ENCODE measurements at regions not wholly inside any gene's neighbourhood (a gene's known extent, or its start where the extent isn't known, plus 50 kb on each side); places are given as distances from the start of the nearest gene placed in this dataset.

DNA sequence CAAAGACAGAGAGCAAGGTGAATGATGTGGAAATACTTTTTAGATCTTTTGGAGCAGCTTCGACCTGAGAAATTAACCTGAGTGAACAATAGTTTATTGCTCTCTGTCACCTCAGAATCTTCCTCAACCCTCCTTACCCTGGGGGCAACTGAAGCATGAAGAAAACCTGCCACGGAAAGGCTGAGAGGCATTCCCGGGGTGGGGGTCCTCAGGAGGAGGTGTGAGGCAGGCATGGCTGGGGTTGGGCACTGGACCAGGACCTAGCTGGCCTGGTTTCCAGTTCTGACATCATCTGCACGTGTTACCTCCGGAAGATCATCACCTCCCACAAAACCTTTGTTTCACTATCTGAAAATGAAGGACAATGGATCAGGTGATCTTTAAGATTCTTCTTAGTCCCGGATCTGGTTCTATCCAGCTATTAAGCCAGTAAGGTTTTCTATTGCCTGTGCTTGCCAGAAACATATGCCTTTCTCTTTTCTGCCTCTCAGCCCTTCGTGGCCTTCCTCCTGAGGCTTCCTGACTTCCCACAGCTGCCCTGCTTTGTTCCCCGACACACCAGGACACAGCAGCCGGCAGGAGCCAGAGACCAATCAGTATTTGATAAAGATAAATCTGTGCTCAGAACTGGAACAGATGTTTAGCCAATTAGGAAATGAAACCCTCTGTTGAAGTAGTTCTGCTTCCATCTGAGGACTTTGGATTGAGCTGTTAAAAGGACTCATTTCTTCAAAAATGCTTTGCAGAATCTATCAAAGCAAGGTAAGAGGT is 232.5 kb downstream of the TDRD15 start:
- TF ChIP-seq, protein P1, sequence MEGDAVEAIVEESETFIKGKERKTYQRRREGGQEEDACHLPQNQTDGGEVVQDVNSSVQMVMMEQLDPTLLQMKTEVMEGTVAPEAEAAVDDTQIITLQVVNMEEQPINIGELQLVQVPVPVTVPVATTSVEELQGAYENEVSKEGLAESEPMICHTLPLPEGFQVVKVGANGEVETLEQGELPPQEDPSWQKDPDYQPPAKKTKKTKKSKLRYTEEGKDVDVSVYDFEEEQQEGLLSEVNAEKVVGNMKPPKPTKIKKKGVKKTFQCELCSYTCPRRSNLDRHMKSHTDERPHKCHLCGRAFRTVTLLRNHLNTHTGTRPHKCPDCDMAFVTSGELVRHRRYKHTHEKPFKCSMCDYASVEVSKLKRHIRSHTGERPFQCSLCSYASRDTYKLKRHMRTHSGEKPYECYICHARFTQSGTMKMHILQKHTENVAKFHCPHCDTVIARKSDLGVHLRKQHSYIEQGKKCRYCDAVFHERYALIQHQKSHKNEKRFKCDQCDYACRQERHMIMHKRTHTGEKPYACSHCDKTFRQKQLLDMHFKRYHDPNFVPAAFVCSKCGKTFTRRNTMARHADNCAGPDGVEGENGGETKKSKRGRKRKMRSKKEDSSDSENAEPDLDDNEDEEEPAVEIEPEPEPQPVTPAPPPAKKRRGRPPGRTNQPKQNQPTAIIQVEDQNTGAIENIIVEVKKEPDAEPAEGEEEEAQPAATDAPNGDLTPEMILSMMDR (IDR thresholded peaks at IDR 0.05) = no peak
- TF ChIP-seq, protein P2, sequence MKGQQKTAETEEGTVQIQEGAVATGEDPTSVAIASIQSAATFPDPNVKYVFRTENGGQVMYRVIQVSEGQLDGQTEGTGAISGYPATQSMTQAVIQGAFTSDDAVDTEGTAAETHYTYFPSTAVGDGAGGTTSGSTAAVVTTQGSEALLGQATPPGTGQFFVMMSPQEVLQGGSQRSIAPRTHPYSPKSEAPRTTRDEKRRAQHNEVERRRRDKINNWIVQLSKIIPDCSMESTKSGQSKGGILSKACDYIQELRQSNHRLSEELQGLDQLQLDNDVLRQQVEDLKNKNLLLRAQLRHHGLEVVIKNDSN (CRISPR knock-in tag; IDR thresholded peaks at IDR 0.05) = no peak
- TF ChIP-seq JUN (CRISPR knock-in tag; IDR thresholded peaks at IDR 0.05) (no peak), NR2C2 (CRISPR knock-in tag; IDR thresholded peaks at IDR 0.05) (no peak), ZNF263 (CRISPR knock-in tag; IDR thresholded peaks at IDR 0.05; ENCODE audit: low read depth) (no peak)
- TF ChIP-seq, protein P3, sequence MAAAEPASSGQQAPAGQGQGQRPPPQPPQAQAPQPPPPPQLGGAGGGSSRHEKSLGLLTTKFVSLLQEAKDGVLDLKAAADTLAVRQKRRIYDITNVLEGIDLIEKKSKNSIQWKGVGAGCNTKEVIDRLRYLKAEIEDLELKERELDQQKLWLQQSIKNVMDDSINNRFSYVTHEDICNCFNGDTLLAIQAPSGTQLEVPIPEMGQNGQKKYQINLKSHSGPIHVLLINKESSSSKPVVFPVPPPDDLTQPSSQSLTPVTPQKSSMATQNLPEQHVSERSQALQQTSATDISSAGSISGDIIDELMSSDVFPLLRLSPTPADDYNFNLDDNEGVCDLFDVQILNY (CRISPR knock-in tag; IDR thresholded peaks at IDR 0.05) = no peak
- TF ChIP-seq, protein P4, sequence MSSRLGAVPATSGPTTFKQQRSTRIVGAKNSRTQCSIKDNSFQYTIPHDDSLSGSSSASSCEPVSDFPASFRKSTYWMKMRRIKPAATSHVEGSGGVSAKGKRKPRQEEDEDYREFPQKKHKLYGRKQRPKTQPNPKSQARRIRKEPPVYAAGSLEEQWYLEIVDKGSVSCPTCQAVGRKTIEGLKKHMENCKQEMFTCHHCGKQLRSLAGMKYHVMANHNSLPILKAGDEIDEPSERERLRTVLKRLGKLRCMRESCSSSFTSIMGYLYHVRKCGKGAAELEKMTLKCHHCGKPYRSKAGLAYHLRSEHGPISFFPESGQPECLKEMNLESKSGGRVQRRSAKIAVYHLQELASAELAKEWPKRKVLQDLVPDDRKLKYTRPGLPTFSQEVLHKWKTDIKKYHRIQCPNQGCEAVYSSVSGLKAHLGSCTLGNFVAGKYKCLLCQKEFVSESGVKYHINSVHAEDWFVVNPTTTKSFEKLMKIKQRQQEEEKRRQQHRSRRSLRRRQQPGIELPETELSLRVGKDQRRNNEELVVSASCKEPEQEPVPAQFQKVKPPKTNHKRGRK (CRISPR knock-in tag; IDR thresholded peaks at IDR 0.05; ENCODE audit: borderline replicate concordance) = no peak

Measured in WTC11 (cell line).